Activated CD4-positive, alpha-beta T cell treated with anti-CD3 and anti-CD28 coated beads, Interleukin-2, amount 50 U/mL, for 48 hours (primary cell): ENCODE measurements at regions not wholly inside any gene's neighbourhood (a gene's known extent, or its start where the extent isn't known, plus 50 kb on each side); places are given as distances from the start of the nearest gene placed in this dataset.
"Not testable (repeated sequence)": the region's sequence is repeated elsewhere in the genome, so short reads cannot be mapped to it uniquely, and the experiment has no call there.

Experiments used
- DNase-seq, 2 experiments: peaks; one replicate each; pipeline ENCODE4 v3.0.0-alpha.2; 2020

DNA sequence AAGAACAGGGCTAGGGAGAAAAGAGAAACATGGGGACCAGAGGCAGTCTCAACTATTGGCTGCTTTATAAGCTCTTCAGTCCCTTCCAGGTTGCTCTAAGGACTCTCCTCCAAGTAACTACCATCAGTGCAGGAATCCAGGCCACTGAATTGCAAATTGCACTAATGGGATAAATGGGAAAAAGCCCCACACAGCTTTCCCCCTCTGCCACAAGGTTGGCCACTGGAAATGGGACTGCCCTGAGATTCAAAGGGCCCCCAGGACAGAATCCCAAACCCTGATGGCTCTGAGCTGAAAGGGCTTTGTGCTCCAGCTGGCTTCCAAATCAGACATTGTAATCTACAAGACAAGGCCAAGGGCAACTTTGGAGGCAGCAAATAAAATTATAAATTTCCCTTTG is 633.2 kb downstream of the ACTR3B start:
- DNase-seq: no peak

DNA sequence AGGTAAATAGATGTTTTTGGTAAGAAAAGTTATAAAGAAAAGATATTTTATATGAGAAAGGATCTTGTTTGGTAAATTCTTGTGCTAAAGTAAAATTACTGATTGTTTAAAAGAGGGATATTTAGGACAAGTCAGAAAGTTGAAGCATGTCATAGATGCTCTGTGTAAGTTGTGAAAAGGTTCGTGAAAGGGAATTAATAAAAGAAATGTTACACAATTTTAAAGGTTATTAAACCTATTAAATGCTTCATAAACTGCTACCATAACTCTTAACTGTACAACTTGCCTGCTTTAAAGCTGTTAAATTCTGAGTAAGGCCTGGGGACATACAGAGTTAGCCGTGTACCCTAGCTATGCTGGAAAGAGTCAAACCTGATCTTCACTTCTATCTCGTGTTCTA is 634.1 kb downstream of the ACTR3B start:
- no peak for DNase-seq

DNA sequence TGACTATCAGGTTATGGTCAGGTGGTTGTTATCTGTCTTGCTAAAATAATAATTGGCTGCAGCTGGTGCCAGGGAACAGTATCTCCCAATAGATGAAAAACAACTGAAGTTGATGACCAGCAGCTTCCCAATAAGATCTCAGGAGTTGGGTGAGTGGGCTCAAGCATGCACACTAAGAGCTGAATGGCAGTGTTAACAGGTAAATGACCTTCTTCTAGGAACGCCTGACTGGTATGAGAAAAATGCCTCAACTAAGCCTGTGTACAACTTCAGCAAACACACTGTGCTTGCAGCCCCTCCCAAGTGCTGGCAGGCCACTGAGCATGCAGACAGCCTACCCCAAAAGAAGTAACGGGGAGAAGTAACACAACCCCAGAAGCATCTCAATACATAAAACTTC is 636.9 kb downstream of the ACTR3B start:
- DNase-seq: no peak

DNA sequence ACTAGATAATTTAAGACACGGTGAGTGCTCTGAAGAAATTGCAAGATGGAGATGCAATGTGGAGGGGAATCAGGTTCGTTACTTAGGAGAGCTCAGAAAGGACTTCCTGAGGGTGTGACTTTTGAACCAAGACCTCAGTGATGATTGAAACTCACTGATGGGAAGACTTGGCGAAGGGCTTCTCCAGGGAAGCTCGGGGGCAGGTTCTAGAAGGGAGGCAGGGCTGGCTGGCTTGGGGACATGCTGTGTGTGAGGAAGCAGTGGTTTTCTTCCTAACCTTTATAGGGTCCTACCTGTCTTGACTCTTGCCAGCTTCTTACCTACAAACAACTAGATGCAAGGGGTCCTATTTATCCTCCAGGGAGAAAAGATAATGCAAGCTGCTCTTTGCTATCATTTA is 637.9 kb downstream of the ACTR3B start:
- DNase-seq: no peak

DNA sequence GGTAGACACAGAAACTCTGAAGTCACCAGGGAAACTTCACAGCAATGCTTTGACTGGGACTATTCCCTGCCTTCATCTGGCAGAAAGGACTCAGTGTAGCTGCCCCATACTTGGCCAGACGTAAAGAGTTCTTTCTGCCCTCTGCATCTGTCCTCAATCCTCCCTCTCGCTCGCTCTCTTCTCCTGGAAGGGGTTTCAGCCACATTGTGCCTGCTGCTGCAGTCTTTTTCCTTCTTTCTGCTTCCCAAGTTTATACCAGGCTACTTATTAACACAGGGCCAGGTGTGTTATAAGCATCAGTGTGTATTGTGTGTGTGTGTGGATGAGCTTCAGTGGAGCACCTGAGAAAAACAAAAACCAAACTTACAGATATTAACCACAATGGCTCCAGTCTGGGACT is 638.4 kb downstream of the ACTR3B start:
- DNase-seq: no peak

DNA sequence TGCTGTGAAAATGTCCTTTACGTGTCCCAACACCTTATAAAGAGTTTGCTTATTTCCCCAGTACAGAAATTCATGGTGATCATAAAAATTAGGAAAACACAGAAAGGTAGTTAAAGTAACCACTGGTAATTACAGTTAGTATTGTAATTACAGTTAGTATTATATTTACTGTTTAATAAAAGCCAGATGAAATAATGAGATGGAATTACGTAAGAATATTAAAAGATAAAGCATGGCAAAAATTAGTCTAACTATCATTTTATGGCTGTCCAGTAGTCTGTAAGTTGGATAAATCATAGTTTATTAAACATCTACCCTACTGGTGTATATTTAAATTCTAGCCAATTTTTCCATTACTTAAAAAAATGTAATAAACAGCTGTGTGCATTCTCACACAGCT is 638.8 kb downstream of the ACTR3B start:
- no peak for DNase-seq

DNA sequence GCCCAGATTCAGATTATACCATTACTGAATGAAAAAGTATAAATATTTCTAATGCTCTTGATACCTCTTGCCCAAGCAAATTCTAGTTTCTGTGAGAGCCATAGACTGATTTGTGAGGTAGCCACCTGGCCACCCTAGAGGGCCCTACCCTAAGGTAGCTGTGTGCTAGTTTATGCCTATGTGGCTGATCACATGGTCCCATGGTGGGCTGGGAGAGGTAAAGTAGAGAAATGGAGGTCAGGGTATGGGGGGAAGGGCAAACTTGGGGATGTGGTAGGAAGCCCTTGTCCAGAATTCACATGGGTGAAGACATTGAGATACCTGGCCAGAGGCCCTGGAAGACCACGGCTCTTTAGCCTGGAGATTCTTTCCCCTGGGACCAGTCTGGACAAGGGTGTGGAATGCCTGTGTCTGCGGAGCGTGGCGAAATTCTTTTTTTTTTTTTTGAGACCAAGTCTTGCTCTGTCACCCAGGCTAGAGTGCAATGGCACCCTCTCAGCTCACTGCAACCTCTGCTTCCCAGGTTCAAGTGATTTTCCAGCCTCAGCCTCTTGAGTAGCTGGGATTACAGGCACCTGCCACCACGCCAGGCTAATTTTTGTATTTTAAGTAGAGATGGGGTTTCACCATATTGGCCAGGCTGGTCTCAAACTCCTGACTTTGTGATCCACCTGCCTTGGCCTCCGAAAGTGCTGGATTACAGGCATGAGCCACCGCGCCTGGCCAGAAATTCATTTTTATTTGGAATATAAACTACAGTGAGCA is 639.4 kb downstream of the ACTR3B start:
- DNase-seq: no peak

DNA sequence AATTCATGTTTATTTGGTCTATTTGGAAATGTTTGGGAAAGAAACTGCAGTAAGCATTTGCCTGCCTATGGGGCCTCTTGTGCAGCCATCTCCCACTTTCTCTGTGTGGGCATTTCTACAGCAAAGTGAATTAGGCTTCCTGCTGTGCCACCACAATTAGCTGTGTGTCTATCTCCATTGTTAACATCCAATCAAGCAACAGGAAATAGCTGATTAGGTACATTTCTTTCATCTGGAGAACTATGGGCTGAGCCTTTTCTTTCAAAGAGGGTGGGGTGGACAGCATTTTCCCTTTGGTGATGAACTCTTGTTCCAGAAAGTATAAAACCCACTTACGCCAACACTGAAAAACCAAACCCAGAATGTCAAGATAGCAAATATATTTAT is 640.0 kb downstream of the ACTR3B start:
- DNase-seq: no peak

DNA sequence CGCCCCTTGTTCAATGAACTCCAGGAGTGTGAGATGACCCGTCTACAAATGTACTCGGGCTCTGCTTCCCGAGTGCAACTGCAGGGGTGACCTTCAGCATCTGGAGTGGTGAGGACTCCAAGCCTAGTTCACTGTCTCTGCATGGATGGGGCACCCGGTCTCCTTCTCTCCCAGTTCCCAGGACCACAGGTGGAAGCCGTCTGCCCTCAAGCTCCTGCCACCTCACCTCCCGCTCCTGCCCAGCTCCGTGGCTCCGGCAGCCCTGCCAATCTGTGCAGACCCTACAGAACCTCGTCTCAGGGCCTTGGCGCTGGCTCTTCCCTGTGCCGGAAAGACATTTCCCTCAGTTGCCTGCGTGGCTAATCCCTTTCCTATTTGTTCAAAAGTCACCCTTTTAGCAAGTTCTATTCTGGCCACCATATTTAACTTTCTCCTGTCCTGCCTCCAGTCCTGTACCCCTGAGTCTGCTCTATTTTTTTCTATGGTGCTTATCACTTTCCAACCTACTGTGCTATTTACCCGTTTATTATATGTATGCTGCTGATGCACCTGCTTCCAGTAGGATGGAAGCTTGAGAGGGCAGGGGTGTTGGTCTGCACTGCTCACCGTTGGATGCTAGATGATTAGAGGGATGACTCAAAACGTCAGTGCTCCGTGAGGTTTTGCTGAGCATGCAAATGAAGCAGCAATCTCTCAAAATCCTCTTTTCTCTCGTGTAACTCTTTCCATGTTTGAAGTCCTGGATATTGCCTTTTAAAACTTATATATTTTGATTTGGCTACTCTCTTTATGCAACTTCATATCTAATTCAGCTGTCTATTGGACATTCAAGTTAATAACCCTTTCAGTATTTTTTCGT is 641.4 kb downstream of the ACTR3B start:
- DNase-seq: no peak

DNA sequence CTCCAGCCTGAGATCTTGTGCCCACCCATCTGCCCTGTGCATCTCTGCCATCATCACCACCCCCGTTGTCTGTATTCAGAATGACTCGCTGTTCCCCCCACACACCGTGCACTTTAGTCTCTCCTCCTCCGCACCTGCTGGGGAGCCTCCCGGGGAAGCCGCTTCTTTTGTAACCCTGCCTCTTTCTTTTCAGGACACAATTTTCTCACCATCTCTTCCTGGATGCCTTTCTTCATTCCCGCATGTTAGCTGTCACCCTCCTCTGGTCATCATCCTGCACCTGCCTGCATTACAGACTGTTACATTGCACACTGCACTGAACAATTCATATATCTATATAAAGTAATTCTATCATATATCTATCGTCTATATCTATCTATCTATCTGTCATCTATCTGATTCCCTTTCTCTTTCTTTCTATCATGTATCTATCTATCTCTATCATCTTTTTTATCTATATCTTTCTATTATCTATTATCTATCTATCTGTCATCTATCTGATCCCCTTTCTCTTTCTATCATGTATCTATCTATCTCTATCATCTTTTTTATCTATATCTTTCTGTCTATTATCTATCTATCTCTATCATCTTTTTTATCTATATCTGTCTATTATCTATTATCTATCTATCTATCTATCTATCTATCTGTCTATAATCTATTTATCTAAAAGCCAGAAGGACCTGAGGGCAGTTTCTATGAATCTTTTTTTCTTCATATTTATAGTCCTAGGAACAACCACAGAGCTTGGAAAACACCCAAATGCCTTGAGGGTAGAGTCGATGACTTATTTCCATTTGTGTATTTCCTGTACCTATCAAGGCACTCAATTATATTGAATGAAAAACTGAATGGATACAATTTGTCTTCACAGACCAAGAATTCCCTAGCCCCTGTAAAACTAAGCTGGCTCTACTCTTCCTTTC is 642.5 kb downstream of the ACTR3B start:
- no peak for DNase-seq

DNA sequence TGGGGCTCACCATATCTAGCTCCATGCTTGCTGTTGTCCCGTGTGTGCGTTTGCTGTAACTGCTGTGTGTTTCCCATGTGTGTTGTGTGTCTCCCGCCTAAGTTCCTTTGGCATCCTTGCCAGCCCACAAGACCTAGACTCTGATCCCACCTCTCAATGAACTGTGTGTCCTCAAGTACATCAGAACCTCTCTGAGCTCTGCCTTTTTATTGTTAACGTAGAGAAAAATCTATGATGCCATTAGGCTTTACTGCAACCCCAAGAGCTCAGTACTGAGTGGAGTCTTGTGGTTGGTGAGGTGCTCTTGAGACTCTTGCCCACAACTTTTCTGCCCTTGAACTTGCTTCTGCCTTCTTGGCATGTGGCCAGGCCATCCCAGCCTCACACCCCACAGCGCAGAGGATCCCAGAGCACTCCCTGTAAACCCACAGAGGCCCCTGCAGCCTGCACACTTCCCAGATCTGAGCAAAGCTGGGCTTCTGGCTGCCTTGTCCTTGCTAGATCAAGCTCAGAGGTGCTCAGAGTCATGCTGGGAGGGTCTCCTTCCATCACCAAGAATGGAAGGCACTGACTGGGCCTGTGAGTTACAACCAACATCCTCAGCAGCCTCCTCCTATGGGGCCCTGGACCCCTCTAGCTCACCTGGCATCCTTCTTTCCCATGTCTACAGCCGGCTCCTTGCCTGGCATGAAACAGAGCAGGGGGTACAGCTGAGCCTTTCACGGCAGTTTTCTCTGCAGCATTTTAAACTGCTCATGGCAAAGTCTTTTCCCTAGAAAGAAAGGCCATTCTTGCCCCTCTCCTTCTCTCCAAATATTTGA is 643.4 kb downstream of the ACTR3B start:
- no peak for DNase-seq

DNA sequence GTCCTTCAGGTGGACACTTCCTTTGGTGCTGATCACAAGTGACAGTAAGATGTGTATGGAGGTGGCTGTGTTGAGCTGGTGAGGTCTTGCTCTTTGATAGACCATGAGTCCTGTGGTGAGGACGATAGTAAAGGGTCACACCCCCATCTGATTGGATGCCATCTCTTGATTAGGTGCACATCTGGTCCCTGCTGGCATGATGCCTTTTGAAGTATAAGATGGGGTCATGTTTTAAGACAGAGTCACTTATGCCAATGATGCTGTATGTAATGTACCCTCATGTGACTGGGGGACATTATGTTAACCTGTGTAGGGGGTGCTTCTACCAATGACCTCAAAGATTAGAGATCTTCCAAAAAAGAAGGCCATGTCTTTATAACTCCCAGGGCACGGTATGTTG is 644.6 kb downstream of the ACTR3B start:
- no peak for DNase-seq

DNA sequence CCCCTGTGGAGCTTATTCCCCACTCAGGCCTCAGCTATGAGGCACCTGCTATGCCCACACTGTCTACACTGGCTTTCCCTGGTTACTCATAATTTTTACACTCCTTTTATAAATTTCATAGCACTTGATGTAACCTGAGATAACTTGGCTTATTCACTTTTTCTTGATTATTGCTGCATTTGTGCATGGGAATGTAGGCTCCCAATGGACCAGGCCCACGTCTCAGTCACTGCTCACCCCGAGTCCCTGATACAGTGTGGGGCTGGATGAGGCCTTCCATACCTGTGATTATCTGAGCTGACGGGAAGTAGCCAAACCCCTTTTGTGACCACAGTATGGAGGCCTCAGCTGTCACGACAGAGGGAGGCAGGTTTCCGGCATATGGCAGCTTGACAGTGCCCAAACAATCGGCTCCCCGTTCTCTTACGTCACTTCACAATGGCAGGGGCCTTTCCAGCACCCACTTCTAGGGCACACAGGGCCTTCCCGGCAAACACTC is 645.3 kb downstream of the ACTR3B start:
- DNase-seq: no peak

DNA sequence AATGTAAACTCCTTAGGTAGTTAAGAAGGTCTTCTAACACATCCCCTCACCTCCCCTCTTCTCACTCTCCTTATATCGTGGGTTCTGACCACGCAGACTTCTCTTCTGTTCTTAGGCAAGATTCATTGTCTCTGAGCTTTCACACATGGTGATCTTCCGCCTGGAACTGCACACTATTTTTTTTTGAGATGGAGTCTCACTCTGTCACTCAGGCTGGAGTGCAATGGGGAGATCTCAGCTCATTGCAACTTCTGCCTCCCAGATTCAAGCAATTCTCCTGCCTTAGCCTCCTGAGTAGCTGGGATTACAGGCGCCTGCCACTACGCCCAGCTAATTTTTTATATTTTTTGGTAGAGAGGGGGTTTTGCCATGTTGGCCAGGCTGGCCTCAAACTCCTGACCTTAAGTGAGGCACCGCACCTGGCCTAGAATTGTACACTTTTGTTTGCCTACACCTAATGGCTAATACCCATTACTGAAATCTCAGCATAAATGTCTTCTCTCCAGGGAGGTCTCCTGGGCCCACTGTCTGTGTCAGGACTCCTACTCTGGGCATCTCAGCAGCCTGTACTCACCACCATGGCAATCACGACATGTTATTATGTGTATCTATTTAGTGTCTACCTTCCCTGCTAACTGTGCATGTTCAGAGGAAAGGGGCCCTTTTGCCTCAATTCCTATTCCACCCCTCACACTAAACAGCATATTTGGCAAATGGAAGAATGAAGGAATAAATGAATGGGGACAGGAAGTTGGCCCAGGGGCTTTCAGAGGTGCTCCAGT is 646.3 kb upstream of the DPP6 start:
- DNase-seq: no peak

DNA sequence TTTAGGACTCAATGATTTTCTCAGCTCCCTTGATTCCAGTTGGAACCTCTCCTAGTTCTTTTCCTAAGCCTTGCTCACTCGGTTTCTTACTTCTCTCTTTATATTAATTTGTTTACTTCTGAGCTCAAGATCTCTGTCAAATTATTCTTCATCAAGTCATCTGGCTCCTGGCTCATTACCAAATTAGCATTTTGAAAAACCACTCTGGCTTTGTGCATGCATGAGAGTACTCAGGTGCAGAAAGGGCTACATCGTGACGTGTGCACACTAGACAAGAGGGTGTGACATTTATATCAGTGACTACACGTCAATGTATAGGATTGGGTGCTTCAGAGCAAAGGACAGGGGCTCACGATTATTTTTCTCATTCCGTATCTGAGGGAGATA is 645.7 kb upstream of the DPP6 start:
- DNase-seq: no peak

DNA sequence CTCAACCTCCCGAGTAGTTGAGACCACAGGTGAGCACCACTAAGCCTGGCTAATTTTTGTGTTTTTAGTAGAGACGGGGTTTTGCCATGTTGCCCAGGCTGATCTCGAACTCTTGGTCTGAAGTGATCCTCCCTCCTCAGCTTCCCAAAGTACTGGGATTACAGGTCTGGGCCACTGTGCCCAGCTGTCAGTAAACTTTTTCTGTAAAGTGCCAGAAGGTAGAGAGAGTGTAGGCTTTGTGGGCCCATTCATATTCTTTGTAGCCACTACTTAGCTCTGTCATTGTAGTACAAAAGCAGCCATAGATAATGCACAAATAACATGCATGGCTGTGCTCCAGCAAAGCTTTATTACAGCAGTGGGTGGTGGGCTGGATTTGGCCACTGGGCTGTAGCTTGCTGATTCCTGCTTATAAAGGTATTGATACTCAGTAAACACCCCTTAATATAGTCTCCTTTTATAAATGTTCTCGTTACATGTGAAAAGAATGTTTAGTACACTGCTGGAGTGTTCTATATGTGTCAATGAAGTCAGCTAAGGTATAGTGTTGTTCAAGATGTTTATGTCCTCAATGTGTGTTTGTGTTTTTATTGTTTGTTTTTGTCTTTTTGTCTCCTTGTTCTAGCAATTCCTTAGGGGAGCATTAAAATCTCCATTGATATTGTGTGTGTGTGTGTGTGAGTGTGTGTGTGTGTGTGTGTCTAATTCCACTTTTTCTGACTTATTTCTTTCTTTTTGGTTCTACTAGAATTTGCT is 644.7 kb upstream of the DPP6 start:
- DNase-seq: no peak

DNA sequence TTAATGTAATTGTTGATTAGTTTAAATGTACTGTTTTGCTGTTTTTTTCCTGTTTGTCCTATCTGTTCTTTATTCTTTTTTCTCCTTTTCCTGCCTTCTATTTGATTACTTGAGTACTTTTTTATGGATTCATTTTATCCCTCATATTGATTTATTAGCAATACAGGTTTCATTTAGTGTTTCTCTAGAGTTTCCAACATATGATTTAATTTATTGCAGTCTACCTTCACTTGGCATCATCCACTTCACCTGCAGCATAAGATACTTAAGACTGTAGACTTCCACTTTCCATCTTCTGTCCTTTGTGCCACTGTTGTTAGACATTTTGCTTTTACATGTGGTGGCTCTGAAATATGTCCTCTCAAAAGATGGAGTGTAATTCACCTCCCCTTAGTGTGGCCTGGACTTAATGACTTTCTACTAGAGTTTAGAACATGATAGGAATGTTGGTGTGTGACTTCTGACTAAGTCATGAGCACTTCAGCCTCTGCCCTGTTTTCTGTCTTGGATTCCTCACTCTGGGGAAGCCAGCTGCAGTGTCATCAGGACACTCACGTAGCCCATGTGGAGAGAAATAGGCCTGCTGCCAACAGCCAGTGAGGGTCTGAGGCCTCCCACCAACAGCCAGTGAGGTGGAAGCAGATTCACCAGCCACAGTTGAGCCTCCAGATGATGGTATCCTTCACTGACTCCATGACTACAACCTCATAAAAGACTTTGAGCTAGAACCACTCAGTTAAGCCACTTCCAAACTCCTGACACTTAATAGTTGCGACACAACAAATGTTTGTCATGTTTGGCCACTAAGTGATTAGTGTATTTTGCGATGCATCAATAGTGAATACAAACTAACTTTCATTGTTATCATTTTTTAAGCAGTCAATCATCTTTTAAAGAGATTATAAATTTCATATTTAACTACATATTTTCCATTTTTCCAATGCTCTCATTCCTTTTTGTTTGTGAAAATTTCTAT is 643.5 kb upstream of the DPP6 start:
- no peak for DNase-seq

DNA sequence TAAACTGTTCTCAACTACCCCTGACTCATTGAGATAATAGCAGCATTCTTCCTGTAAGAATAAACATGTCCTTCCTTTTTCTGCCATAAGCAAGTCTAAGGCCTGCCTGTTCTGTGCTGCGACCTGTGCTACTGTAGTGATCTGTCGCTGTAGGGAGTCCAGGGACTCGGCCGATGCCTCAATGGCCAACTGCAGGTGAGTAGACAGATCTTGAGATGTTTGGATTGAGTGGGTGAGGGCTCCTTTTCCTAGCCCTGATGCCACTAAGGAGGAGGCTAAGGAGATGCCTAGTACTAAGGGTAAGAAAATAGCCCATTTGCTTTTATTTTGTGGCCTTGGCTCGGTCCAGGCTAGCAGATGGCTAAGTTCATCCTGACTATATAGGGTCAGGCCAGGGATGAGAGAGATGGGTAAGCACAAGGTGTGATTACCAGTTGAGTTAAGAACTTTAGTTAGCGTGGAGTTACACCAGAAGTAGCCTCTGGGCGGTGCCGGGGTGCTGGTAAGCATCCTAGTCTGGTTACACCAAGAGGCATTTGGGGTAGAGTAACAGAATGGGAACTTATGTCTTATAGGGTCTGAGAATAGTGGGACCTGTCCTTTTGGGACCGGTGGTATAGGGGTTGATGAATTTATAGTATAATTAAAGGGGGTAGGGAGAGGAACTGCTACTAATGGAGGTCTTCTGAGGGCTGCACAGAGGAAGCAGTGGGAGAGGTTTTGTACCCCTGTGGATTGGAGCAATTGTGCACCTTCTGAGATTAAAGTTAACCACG is 642.4 kb upstream of the DPP6 start:
- DNase-seq: not testable (repeated sequence)
